HL-60 (cell line): ENCODE measurements at regions not wholly inside any gene's neighbourhood (a gene's known extent, or its start where the extent isn't known, plus 50 kb on each side); places are given as distances from the start of the nearest gene placed in this dataset.

Experiments used
- GABPA ChIP-seq: IDR thresholded peaks from 2 replicates; pipeline ENCODE4 v1.6.1; 2012; ENCODE audit warnings: low read depth
- POLR2AphosphoS5 ChIP-seq: IDR thresholded peaks from 2 replicates; pipeline ENCODE4 v1.6.1; 2012; ENCODE audit warnings: low read depth
- SPI1 ChIP-seq: IDR thresholded peaks from 2 replicates; pipeline ENCODE4 v1.6.1; 2012; ENCODE audit warnings: low read depth, mild to moderate bottlenecking, borderline replicate concordance
- TF ChIP-seq, protein P1 (sequence below): IDR thresholded peaks from one replicate; pipeline ENCODE4 v1.5.1; 2011; ENCODE audit warnings: low read length, control low read depth, inconsistent platforms; ENCODE audit not compliant: insufficient read depth
- TF ChIP-seq, protein P2 (sequence below): IDR thresholded peaks from 2 replicates; pipeline ENCODE4 v1.6.1; 2012; ENCODE audit warnings: low read depth; ENCODE audit not compliant: insufficient replicate concordance

DNA sequence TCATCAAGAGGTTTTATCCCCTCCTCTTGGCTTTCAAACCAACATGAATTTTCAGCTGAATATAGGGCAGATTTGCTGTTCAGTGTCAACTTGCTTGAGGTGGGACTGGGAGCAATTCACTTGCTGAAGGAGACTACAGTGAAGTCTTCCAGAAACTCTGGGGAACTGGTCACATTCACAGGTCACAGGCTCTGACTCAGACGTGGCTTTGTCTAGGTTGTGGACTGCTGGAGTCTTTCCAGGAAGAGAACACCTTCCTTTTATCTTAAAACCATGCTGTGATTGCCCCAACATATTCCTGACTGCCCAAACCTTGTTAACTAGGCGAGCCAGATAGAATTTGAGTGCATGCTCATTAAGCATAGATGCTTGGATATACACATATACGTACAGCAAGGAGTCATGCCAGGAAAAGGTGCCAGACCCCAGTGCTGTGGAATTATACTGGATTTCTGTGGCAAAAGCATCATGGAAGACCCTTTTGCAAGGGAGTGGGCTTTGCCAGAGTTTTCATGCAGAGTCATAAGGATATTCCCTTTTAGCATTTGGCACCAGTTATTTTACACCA, 399.1 kb upstream of the TBL1XR1 start:
- TF ChIP-seq, protein P1, sequence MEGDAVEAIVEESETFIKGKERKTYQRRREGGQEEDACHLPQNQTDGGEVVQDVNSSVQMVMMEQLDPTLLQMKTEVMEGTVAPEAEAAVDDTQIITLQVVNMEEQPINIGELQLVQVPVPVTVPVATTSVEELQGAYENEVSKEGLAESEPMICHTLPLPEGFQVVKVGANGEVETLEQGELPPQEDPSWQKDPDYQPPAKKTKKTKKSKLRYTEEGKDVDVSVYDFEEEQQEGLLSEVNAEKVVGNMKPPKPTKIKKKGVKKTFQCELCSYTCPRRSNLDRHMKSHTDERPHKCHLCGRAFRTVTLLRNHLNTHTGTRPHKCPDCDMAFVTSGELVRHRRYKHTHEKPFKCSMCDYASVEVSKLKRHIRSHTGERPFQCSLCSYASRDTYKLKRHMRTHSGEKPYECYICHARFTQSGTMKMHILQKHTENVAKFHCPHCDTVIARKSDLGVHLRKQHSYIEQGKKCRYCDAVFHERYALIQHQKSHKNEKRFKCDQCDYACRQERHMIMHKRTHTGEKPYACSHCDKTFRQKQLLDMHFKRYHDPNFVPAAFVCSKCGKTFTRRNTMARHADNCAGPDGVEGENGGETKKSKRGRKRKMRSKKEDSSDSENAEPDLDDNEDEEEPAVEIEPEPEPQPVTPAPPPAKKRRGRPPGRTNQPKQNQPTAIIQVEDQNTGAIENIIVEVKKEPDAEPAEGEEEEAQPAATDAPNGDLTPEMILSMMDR, result no peak
- no peak for TF ChIP-seq POLR2AphosphoS5
- TF ChIP-seq, protein P2, sequence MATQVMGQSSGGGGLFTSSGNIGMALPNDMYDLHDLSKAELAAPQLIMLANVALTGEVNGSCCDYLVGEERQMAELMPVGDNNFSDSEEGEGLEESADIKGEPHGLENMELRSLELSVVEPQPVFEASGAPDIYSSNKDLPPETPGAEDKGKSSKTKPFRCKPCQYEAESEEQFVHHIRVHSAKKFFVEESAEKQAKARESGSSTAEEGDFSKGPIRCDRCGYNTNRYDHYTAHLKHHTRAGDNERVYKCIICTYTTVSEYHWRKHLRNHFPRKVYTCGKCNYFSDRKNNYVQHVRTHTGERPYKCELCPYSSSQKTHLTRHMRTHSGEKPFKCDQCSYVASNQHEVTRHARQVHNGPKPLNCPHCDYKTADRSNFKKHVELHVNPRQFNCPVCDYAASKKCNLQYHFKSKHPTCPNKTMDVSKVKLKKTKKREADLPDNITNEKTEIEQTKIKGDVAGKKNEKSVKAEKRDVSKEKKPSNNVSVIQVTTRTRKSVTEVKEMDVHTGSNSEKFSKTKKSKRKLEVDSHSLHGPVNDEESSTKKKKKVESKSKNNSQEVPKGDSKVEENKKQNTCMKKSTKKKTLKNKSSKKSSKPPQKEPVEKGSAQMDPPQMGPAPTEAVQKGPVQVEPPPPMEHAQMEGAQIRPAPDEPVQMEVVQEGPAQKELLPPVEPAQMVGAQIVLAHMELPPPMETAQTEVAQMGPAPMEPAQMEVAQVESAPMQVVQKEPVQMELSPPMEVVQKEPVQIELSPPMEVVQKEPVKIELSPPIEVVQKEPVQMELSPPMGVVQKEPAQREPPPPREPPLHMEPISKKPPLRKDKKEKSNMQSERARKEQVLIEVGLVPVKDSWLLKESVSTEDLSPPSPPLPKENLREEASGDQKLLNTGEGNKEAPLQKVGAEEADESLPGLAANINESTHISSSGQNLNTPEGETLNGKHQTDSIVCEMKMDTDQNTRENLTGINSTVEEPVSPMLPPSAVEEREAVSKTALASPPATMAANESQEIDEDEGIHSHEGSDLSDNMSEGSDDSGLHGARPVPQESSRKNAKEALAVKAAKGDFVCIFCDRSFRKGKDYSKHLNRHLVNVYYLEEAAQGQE, result no peak
- no peak for TF ChIP-seq GABPA
- TF ChIP-seq SPI1, result no peak
